SK-N-SH (cell line): ENCODE measurements at regions not wholly inside any gene's neighbourhood (a gene's known extent, or its start where the extent isn't known, plus 50 kb on each side); places are given as distances from the start of the nearest gene placed in this dataset.

Experiments
- CTCF ChIP-seq: fragments of 200-600 bp; sonication (generic); IDR thresholded peaks from 2 replicates; pipeline ENCODE4 v1.6.1; 2017; ENCODE audit warnings: antibody characterized with exemption, mild to moderate bottlenecking, moderate library complexity
- EP300 ChIP-seq, 2 experiments: IDR thresholded peaks; 2 replicates each; pipeline versions ENCODE4 v1.4.0 to v1.6.1; 2012; ENCODE audit warnings: borderline replicate concordance in 1 of 2, low read depth in 1 of 2, low read length in 1 of 2
- EZH2phosphoT487 ChIP-seq: fragments of 200-600 bp; sonication (generic); IDR thresholded peaks from 2 replicates; pipeline ENCODE4 v1.6.1; 2017; ENCODE audit warnings: low read depth, mixed run types, mild to moderate bottlenecking, antibody characterized with exemption, moderate library complexity, borderline replicate concordance
- FOSL2 ChIP-seq: IDR thresholded peaks from 2 replicates; pipeline ENCODE4 v1.4.0; 2012; ENCODE audit warnings: low read depth, mild to moderate bottlenecking, moderate library complexity, borderline replicate concordance
- GATA2 ChIP-seq: sonication (generic); formaldehyde crosslinking; IDR thresholded peaks from 2 replicates; pipeline ENCODE4 v1.5.0; 2020; ENCODE audit warnings: mild to moderate bottlenecking, missing genetic modification reagents
- MAX ChIP-seq: IDR thresholded peaks from 2 replicates; pipeline ENCODE4 v1.4.0; 2012; ENCODE audit warnings: low read depth
- POLR2AphosphoS5 ChIP-seq: IDR thresholded peaks from 2 replicates; pipeline ENCODE4 v1.6.1; 2012; ENCODE audit warnings: low read depth, low read length
- RXRA ChIP-seq: IDR thresholded peaks from 2 replicates; pipeline ENCODE4 v1.4.0; 2012; ENCODE audit warnings: low read depth, mild to moderate bottlenecking, borderline replicate concordance
- TAF1 ChIP-seq: IDR thresholded peaks from 2 replicates; pipeline ENCODE4 v1.6.1; 2012; ENCODE audit warnings: low read depth, mild to moderate bottlenecking, low read length, moderate library complexity, borderline replicate concordance

GRCh38 chr7:97313900-97314299 lies 196.4 kb downstream of the SDHAF3 start:
- TF ChIP-seq MAX (no peak), TAF1 (no peak), CTCF (no peak), FOSL2 (no peak), EP300 (IDR thresholded peaks at IDR 0.05; ENCODE audit: borderline replicate concordance in 1 of 2, low read depth in 1 of 2, low read length in 1 of 2) (no peak), POLR2AphosphoS5 (no peak), RXRA (no peak), GATA2 (no peak), EZH2phosphoT487 (no peak)
